Right ventricle myocardium superior (tissue), 1 donor: ENCODE measurements at regions not wholly inside any gene's neighbourhood (a gene's known extent, or its start where the extent isn't known, plus 50 kb on each side); places are given as distances from the start of the nearest gene placed in this dataset.

ENCODE experiments used
- ATAC-seq: fragments of 200-7000 bp; cut with Tn5 transposase; one replicate; pipeline ENCODE4 v1.9.1; 2020; ENCODE audit warnings: mild to moderate bottlenecking; ENCODE audit not compliant: poor library complexity
- DNase-seq: peaks from one replicate; pipeline ENCODE4 v3.0.0-alpha.2; 2020
- intact Hi-C: fragments of 100-400 bp; cut with DNase I; formaldehyde crosslinking; loops from one replicate; pipeline ENCODE4 v1.11.2; 2022
- donor health status: DM: no; HTN: yes; CAD: no; lungs with severe emphysema.

DNA sequence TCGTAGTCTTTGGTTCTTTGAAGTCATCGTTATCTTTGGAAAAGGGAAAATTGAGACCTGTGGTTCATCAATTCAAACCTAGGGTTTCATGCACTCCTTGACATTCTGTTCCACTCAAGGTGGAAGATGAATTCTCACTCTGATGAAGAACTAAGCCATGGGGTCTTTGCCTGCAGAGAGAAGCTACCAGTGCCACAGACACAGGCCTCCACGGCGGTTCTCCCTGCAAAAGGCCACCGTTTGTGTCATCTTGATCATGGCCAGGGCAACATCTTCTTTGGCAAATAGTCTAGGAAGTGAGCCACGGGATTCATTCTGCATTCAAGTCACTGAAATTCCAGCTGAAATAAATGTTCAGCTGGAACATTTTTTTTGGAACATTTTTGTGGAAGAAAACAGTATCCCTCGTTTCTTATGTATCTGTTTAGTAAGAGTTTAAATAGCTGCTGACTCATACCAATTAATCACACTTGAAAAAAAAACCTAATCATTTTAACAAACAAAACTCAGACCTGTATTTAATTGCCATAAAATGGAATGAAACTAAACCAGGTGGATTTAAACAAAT is 206.0 kb upstream of the FOXQ1 start:
- DNase-seq (no peak), ATAC-seq (no peak)
- intact Hi-C loops: no loop called here

DNA sequence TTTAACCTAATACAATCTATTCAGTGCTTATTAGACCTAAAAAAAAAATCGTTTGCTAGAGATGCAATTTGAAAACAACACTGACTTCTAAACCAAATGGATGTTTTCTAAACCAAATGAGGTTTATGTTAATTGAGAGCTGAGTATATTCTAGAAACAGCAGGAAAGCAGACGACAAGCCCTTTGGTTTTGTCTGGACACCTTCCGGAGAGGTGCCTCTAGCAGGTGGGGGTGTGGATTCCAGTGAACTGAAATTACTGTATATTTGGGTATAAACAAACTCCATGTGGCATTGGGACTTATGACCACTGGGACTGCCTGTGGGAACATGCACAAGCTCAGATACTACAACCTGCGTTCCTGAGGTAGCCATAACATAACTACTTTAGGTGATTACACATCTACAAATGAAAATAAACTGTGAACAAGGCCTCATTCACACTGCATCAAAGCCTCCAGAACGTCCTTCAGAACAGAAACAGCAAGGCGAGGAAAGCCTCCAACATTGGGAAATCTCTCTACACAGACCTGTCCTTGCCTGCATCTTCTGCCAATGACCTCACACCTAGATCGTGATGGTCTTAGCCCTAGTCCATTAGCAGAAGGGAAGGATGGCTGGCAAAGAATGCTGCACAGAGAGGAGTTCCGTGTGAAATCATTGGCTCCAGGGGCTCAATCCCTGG is 206.8 kb upstream of the FOXQ1 start:
- ATAC-seq: no peak
- DNase-seq: no peak
- intact Hi-C loops: no loop called here

DNA sequence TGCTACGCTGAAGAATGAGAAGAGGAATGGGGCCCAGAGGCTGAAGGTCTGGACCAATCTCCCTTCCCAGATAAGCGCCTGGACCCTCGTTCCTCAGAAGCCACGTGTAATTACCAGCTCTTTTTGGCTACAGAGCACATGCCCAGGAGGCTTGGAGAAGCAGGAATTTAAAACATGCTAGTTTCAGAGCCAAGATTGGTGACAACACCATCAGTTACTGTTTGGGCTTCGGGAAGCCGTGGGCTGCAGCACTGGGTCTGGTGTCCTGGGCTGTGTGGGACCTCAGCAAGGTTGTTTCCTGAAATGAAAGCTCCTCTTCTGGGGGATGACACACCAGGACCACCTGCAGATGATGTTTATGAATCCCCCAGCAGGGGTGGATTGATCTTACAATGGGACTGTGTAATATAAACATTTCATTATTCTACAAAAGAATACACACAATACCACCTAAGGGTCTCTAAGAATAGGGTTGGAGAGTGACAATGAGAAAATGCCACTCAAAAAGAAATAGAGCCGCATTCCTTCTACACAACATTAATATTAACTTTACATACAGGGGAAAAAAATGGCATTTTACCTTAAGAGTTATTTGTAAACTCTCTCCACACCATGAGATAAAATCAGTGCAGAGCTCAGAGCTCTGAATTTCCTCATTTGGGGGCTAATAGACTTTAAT is 207.8 kb upstream of the FOXQ1 start:
- ATAC-seq (peak; percentile 39), DNase-seq (no peak)
- intact Hi-C loops: no loop called here

DNA sequence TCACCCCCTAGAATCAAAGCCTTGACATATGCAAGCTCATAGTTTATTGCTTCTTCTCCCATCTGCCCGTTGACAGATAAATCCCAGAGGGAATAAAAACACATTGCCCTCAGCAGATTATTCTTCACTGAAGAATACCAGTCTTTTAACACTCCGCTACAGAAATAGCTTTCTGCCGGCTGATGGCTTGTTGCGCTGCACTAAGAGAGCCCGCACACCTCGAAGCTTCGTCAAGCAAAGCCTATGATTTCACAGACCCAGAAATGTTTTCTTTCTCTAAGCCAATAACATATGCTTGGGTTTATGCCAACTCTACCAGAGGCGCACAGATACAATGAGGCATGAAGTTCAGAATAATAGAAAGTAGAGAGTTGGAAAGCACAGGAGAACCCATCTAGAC is 208.9 kb upstream of the FOXQ1 start:
- no peak for ATAC-seq
- intact Hi-C loops: no loop called here
- DNase-seq: no peak

DNA sequence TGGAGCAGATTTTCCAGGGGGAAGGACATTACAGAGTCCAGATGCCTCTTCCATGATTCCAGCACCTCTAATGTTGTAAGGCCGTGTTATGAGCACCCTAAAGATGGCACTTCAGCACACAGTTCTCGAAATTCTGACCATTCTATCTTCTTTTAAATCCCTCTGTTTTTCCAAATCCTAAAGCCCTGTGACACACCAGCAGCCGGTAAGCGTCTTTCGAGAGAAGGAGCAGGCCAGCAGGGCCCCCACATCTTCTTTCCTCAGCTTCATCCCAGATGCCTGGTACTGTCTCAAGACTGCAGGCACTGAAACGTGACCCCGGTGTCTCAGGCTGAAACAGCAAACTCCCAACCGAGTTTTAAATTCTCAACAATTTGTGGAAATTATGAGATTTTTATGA is 211.6 kb upstream of the FOXQ1 start:
- intact Hi-C loops: no loop called here
- ATAC-seq: no peak
- DNase-seq: no peak

DNA sequence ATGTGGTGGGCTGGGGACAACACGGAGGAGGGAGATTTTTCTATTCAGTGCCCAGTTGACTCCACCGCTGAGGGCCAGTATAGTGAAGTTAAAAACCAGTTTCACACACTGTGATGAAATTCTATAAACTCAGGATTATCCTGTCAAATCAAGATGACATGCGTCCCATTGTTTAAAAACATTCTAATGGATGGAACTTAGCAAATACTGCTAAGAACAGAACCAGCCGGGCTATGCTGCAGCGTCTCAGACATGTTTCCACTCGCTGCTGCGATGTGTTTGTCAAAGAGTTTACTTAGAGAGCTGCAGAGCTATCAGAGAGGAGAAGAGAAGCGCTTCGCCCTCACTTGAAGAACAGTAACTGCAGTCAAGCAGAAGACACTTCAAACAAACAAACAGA is 212.6 kb upstream of the FOXQ1 start:
- no peak for ATAC-seq

DNA sequence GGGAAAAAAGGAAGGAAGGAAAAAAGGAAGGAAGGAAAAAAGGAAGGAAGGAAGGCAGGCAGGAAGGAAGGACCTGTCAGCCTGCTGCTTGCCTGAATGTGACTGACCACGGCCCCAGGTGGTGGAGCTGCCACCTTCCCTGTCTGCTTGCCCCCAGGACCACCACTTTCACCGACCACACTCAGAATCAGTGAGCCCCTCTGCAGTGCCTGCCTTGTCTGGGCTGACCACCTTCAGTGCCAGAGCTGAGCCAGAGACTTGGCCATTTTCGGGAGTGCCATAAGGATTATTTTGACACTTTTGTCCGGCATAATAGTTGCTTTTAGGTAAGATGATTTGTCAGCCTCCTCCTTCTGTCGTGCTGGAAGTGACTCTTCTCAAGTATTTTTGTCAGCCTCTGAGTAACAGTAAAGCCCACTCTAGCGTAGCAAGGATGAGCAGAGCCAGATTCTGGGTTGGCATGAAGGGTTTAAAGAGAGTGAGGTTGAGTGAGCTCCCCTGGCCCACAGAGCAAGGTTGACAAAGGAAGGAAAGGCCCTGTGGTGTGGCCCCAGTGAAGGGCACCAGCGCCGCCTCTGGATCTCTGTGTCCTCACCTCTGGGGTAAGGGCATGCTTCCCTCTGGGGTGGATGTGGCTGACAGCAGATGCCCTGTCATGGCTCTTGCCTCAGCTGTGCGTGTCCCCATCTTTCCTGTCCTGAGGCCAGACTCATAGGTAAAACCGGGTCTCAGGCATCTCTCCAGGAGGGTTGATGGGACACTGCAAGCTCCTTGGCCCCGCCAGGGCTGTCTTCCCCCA is 214.7 kb upstream of the FOXQ1 start:
- DNase-seq (no peak), ATAC-seq (no peak)
- intact Hi-C loops: no loop called here

More for the DNA sequence above, 212.6 kb upstream of the FOXQ1 start:
- intact Hi-C loops: no loop called here
- DNase-seq: no peak

DNA sequence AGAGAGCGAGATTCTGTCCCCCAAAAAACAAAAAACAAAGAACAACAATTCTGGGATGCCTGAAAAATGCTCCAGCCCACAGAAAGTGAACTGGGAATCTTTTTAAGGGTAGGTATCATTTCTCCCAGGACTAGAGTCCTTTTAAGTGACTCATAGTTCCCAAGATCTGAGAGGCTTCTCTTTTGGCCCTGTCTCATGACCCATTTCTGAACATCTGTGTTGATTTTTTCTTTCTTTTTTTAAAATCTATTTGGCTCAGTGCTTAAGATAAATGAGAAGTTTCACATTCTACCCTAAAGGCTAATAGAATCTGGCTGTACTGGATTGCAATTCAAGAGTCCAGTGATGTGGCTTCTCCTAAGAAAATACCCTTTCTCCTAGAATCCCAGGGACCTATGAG is 217.6 kb upstream of the FOXQ1 start:
- intact Hi-C loops: no loop called here
- ATAC-seq (peak; percentile 64), DNase-seq (no peak)

DNA sequence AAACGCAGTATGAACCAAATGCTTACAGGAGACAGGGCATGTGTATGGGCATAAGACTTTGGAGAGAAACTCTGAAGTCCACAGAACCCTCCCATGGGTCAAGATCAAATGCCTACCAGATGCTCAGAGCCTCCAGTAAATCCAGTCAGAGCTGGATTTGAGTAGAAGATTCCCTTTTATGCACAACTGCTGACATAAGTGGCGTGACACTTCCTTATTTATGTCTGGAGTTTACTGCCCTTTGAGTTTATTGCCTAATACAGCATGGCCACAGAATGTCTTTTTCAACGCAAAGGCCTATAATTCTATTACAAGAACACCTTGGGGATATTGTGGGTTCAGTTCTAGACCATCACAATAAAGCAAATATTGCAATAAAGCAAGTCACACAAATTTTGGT is 220.0 kb upstream of the FOXQ1 start:
- intact Hi-C loops: no loop called here
- DNase-seq (no peak), ATAC-seq (no peak)

DNA sequence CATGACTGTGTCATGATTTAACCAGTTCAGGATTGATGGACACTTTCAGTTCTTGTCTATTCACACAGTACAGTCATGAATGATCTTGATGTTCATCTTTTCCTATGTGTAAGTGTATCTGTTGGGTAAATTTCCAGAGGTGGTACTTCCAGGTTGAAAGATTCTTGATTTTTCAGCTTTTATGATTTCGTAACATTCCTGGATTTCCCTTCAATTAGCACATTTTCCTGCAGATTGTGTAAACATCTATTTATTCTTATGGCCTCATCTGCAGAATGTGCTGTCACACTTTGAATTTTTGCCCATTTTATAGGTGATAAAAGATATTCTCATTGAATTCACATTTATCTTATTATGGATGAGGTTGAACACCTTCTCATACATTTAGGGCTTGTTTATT is 222.0 kb upstream of the FOXQ1 start:
- ATAC-seq (no peak), DNase-seq (no peak)
- intact Hi-C loops: no loop called here

DNA sequence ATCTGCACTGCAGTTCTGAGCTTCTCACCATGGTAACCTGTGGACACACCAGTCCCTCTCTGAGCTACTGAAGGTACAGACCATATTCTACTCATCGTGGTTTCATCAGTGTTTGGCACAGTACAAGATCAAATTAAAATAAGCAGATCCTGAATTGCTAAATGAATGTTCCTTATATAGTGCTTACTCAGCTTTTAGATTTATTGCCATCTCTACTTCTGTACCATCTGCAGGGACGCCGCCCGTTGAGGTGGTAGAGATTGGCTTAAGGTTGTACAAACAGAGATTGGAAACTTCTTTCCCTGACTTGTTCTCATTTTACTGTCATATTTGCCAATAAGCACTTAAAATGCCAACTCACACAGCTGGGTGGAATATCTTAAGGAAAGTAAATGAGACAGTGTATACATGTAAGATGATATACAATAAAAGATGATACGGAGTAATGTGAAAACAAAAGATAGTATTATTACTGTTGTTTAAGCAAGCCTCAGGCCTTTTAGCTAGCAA is 223.4 kb upstream of the FOXQ1 start:
- intact Hi-C loops: no loop called here
- no peak for DNase-seq

DNA sequence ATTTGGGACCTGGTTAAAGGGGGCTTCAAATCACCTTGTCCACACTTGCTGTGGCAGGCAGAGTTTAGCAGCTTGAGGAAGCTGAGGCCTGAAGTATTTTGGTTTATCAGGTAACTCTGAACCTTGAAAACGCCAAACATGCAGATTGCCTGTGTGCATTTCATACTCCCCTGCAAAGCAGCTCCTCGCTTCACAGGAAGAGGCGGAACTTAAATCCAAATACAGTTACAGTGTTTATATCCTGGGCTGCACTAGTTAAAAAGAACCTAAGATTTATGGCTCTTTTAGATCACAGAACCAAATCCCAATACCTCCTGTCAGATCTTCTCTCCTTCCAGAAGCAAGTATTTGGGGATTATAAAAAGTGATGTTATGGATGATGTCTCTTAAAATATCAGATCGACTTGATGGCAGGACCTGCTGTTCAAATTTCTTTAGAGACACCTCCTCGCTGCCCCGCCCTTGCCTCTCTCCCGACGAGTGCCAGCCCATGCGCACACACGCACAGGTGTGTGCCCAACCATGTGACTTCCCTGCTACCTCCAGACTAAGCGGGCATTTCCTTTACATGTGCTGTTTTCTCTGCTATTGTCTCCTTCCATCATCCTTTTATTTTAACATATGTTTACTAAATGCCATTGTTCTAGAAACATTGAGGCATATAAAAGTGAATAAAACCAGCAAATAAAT is 224.6 kb upstream of the FOXQ1 start:
- DNase-seq (no peak), ATAC-seq (no peak)
- intact Hi-C loops: no loop called here

More for the DNA sequence above, 223.4 kb upstream of the FOXQ1 start:
- no peak for ATAC-seq

DNA sequence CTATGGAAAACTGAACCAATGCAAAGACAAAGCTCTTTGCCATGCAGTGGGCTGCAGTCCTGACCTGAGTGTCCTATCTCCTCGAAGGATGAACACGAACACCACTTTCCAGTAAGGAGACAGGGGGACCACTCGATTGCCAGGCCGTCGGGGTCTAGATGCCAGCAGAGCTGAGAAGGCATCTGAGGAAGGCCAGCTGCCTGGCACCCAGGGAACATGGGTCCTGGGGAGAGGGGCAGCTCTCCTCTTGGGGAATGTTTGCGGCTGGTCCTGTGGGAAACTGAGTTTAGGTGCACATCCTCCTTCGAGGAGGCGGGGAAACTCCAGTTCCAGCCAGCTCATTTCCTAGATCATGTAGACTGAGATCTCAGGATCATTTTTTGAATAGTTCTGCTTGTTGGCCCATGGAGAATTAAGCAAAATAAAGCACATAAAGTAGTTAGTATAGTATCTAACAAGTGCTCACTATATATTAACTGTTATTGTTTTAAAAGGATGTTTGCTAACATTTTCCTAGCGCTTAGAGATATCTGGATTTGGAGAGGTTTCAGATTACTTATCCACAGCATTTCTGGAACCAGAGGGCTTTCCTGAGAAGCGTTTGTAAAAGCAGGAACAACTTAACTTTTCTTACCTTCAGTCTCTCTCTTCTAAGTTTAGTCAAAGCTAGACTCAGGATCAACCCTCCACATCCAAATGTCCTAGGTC is 225.3 kb upstream of the FOXQ1 start:
- DNase-seq (no peak), ATAC-seq (no peak)
- intact Hi-C loops: no loop called here

DNA sequence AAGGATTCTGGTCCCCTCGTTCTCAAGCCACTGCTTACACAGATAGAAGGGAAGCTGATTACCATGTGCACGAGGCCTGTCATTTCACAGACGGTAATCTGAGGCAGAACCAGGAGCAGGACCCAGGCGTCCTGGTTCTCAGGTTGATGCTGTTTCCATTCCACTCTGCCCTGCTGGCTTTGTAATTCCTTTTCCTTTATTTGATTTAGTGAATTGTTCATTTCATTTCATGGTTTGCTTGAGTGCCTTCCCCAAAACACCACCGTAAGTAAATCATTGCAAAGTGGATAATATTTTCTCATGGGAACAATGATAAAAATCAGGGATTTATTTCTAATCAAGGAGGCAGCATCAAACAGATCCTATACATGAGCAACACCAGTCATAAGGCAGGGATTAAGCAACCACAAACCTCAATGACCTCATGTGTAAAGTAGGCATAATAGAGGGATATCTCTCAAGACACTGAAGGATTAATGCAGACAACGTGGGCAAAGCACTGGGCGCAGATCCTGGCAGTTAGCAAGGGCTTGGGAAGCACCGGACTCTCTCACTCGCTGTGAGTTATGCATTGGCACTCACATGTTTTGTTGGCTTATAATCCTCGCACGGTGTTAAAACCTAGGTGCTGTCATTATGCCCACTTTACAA is 229.5 kb upstream of the FOXQ1 start:
- DNase-seq: no peak
- intact Hi-C loops: no loop called here
- ATAC-seq: no peak

DNA sequence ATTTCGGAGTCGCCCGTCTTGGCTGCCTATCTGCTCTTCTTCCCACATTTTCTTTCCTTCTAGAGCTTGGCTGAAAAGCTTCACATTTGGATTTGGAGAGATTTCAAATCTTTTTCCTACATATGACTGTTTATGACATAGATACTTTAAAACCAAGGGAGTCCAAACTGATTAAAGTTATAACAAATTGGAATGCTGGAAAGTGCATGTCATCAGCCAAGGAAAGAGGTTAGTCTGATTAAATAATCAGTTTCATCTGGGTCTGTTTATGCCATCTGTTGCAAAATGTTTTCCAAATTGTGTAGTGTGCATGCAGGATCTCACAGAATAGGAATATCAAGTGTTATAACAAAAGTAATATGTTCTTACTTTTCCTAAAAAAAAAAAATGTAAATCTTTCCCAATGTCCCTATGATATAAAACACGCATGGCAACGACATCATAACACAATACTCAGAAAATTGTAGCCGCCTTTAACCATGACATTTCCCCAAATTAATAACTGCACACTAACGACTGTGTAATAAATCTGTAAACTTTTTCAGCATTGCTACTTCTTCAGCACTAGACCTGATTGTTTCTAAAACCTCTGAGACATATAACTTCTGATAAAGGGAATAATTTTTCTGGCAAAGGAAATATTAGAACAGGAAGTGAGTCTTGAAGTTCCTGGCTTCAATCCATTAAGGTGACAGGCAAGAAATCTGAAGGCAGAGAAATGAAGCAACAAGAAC is 230.2 kb upstream of the FOXQ1 start:
- intact Hi-C loops: no loop called here
- no peak for DNase-seq
- ATAC-seq: no peak

DNA sequence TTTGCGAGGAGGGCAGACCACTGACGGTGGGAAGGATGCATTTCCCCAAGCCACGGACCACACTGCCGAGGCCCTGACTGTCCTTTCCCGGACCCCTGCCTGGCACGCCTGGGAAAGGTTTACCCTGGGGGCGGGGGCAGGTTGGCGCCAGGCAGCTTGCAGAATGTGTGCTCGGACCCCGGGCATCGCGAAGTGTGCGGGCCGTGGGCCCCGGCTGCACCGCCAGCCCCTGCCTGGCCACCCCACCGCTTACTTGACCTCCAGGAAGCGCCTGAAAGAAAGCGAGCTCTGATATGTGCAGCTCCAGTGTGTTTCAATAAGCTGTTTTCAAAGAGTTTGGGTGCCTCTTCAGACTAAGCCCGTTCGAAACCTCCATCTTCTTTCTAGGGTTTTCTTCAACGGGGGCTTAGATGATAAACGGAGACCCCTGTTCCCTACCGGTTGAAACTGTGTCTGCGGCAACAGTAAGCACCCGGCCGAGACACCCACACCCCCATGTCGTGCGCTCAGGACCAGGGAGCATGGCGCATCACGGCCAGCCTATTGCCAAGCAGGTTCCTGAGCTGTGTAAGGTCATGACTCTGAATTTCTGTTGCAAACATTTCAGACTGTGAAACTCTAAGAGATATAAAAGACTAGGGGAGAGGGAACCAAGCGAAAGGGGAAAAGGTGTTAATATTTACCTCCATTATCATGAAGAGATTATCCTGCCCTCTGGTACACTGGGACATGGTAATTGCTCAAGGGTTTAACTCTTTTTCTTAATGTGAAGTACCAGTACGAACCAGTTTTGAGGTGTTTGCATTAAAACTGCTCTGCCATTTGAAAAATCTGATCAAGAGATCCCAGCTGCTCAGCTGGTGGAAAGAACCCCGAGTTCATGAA is 231.2 kb upstream of the FOXQ1 start:
- DNase-seq (no peak), ATAC-seq (no peak)
- intact Hi-C loops: no loop called here
